Spleen (tissue), 7 donors: ENCODE measurements at regions not wholly inside any gene's neighbourhood (a gene's known extent, or its start where the extent isn't known, plus 50 kb on each side); places are given as distances from the start of the nearest gene placed in this dataset.

ENCODE experiments used
- CTCF ChIP-seq, 11 experiments: fragments of 200-600 bp in 7 of 11; fragments of 450-650 bp in 4 of 11; sonication (generic) in 4 of 11; IDR thresholded peaks in 8 of 11; conservative IDR thresholded peaks in 3 of 11; 1 replicate in 7 of 11; 2 replicates in 4 of 11; pipeline versions ENCODE4 v1.4.0 to v1.8.0; 2016 to 2021; ENCODE audit warnings: antibody characterized with exemption in 11 of 11, inconsistent platforms in 4 of 11, mild to moderate bottlenecking in 1 of 11
- POLR2AphosphoS5 ChIP-seq, 3 donors: sonication (generic); formaldehyde crosslinking; IDR thresholded peaks; one replicate each; pipeline ENCODE4 v1.5.1; 2017; ENCODE audit warnings: antibody characterized with exemption in 3 of 3
- donor health status: DM: no; HTN: no; CAD: no; lungs with moderate emphysema.
- donor health status: DM: no; HTN: no; CAD: no.
- donor health status: DM: no; HTN: no; CAD: no.

DNA sequence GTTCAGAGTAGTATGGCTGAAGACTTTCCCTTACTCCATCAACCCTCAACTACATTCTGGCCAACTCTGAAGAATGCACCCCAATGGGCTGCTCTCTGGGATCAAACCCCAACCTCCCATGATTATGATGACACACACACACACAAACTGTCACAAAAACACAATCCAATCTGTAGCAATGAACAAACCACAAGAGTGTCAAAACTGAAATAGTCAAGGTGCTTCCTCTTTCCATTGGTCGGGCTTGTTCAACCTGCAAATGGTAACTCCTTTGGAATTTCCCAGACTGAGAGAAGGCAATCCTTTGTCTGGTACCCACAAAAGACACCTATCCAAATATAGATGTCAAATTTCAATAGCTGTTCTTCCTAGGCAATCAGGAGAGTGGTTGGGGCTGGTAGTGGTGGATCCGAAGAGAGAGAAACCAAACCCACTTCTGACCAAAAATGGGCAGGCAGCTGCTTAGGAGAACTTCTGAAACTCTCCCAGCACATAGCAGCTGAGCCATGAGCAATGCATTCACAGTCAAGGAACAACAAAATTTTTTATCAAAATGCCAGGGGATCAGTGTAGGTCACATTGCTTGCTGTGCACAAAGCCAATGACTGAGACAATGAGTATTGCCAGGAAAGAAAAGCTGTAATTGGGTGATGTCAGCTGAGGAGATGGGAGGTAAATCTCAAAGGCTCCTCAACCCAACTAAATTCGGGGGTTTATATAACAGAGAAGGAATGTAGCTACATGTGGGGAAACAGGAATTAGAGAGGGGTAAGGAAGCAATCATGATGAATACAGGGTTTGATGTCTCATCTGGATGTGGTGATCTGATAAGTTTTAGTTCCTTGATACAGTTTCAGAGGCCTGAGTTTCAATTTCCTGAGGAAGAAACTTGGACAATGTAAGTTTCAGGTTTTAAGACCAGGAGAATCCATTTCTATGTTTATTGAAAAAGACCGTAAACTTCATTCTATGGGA lies 191.4 kb downstream of the KITLG start:
- TF ChIP-seq CTCF (IDR thresholded peaks at IDR 0.05 in 8 of 11, conservative IDR thresholded peaks at IDR 0.05 in 3 of 11) (no peak), POLR2AphosphoS5 (IDR thresholded peaks at IDR 0.05) (no peak)
